Activated naive CD8-positive, alpha-beta T cell treated with anti-CD3 and anti-CD28 coated beads, Interleukin-2, amount 10 ng/mL, durations not matched to agents 7 days and 5 days (primary cell): ENCODE measurements at regions not wholly inside any gene's neighbourhood (a gene's known extent, or its start where the extent isn't known, plus 50 kb on each side); places are given as distances from the start of the nearest gene placed in this dataset.

ENCODE experiments used
- ATAC-seq: fragments of 150-1000 bp; cut with Tn5 transposase; one replicate; pipeline ENCODE4 v1.10.0; 2021; ENCODE audit warnings: low read depth, moderate library complexity
- POLR2A ChIA-PET: fragments of 350-600 bp; sonication (Branson Sonifier 250); formaldehyde crosslinking; loops from one replicate; lab custom pipeline; 2021; ENCODE audit warnings: antibody characterized with exemption; lab: Charles Lee
- DNase-seq: peaks from one replicate; pipeline ENCODE4 v3.0.0; 2021
- H3K27ac Mint-ChIP-seq: one replicate; pipeline ENCODE4 v1.8.0; 2022; ENCODE audit warnings: mild to moderate bottlenecking, mixed read lengths
- H3K27me3 Mint-ChIP-seq: one replicate; pipeline ENCODE4 v1.8.0; 2022; ENCODE audit warnings: mild to moderate bottlenecking, moderate library complexity, mixed read lengths
- H3K36me3 Mint-ChIP-seq: one replicate; pipeline ENCODE4 v1.8.0; 2021; ENCODE audit warnings: mild to moderate bottlenecking, mixed read lengths
- H3K4me1 Mint-ChIP-seq: one replicate; pipeline ENCODE4 v1.8.0; 2021; ENCODE audit warnings: mixed read lengths
- H3K4me3 Mint-ChIP-seq: one replicate; pipeline ENCODE4 v1.8.0; 2022; ENCODE audit warnings: mild to moderate bottlenecking, moderate library complexity, mixed read lengths
- H3K9me3 Mint-ChIP-seq: one replicate; pipeline ENCODE4 v1.8.0; 2021; ENCODE audit warnings: mixed read lengths

GRCh38 chr15:25943831-25944230 lies 80.7 kb upstream of the ATP10A start:
- Mint-ChIP-seq H3K27ac (no peak overlapping the region), H3K27me3 (peaks cover 3% of the 10 kb centered on the region), H3K36me3 (no peaks in the 10 kb centered on the region), H3K4me1 (peaks cover 3% of the 10 kb centered on the region), H3K9me3 (no peaks in the 10 kb centered on the region), H3K4me3 (no peak overlapping the region)
- POLR2A ChIA-PET: no interaction called here
- DNase-seq (no peak), ATAC-seq (no peak)

- Mint-ChIP-seq H3K4me1 (no peaks in the 10 kb centered on the region), H3K4me3 (no peak overlapping the region), H3K9me3 (no peaks in the 10 kb centered on the region), H3K36me3 (no peaks in the 10 kb centered on the region), H3K27ac (no peak overlapping the region), H3K27me3 (peaks cover 3% of the 10 kb centered on the region)
- ATAC-seq (no peak), DNase-seq (no peak)
- POLR2A ChIA-PET: no interaction called here
Measured at GRCh38 chr15:25939122-25939521, 76.0 kb upstream of the ATP10A start.

- H3K27ac Mint-ChIP-seq: no peak overlapping the region
- no peaks in the 10 kb centered on the region for H3K36me3 Mint-ChIP-seq
- ATAC-seq (no peak), DNase-seq (no peak)
- H3K27me3 Mint-ChIP-seq: no peaks in the 10 kb centered on the region
- no peak overlapping the region for H3K4me3 Mint-ChIP-seq
- POLR2A ChIA-PET: interaction anchor here (0.5 kb wide), 1 partner anchor 503 kb away, joined by 3 read pairs; no protein-coding TSS in a partner anchor
- H3K4me1 Mint-ChIP-seq: peaks cover 8% of the 10 kb centered on the region
- H3K9me3 Mint-ChIP-seq: no peaks in the 10 kb centered on the region
Measured at GRCh38 chr15:25937796-25938195, 74.7 kb upstream of the ATP10A start.

- DNase-seq (no peak), ATAC-seq (no peak)
- H3K27me3 Mint-ChIP-seq: peaks cover under 1% of the 10 kb centered on the region
- no peak overlapping the region for H3K4me3 Mint-ChIP-seq
- peaks cover 8% of the 10 kb centered on the region for H3K4me1 Mint-ChIP-seq
- no peak overlapping the region for H3K27ac Mint-ChIP-seq
- POLR2A ChIA-PET: no interaction called here
- no peaks in the 10 kb centered on the region for H3K36me3 Mint-ChIP-seq
- no peaks in the 10 kb centered on the region for H3K9me3 Mint-ChIP-seq
Measured at GRCh38 chr15:25936004-25936403, 72.9 kb upstream of the ATP10A start.

- ATAC-seq (peak; percentile 99), DNase-seq (peak; percentile 74)
- Mint-ChIP-seq H3K27ac (peak overlapping the region; percentile 79), H3K4me3 (peak overlapping the region; percentile 91), H3K36me3 (peaks cover 8% of the 10 kb centered on the region), H3K27me3 (peaks cover 12% of the 10 kb centered on the region), H3K9me3 (peaks cover 9% of the 10 kb centered on the region), H3K4me1 (peaks cover 8% of the 10 kb centered on the region)
- POLR2A ChIA-PET: interaction anchor here (0.6 to 2.1 kb wide), 3 partner anchors 72 to 156 kb away, joined by 3 to 11 read pairs (median 7); no protein-coding TSS in a partner anchor
Measured at GRCh38 chr15:25933456-25934158, 70.5 kb upstream of the ATP10A start.

- no peak for ATAC-seq
- Mint-ChIP-seq H3K27ac (no peak overlapping the region), H3K36me3 (peaks cover 8% of the 10 kb centered on the region), H3K9me3 (peaks cover 9% of the 10 kb centered on the region), H3K4me3 (no peak overlapping the region), H3K4me1 (peaks cover 8% of the 10 kb centered on the region), H3K27me3 (peaks cover 15% of the 10 kb centered on the region)
- POLR2A ChIA-PET: interaction anchor here (2.1 kb wide), 1 partner anchor 71 kb away, joined by 11 read pairs; no protein-coding TSS in a partner anchor
- DNase-seq: no peak
Measured at GRCh38 chr15:25932696-25933095, 69.6 kb upstream of the ATP10A start.

- no peak overlapping the region for H3K4me3 Mint-ChIP-seq
- peaks cover 9% of the 10 kb centered on the region for H3K9me3 Mint-ChIP-seq
- peaks cover 8% of the 10 kb centered on the region for H3K4me1 Mint-ChIP-seq
- H3K36me3 Mint-ChIP-seq: peaks cover 8% of the 10 kb centered on the region
- H3K27me3 Mint-ChIP-seq: peaks cover 24% of the 10 kb centered on the region
- no peak overlapping the region for H3K27ac Mint-ChIP-seq
- POLR2A ChIA-PET: no interaction called here
- DNase-seq: no peak
- no peak for ATAC-seq
Measured at GRCh38 chr15:25931851-25932250, 68.7 kb upstream of the ATP10A start.

GRCh38 chr15:25930931-25931330 lies 67.8 kb upstream of the ATP10A start:
- H3K4me3 Mint-ChIP-seq: no peak overlapping the region
- peaks cover 8% of the 10 kb centered on the region for H3K4me1 Mint-ChIP-seq
- peaks cover 8% of the 10 kb centered on the region for H3K36me3 Mint-ChIP-seq
- ATAC-seq (no peak), DNase-seq (no peak)
- H3K9me3 Mint-ChIP-seq: peaks cover 9% of the 10 kb centered on the region
- H3K27me3 Mint-ChIP-seq: peaks cover 24% of the 10 kb centered on the region
- POLR2A ChIA-PET: no interaction called here
- H3K27ac Mint-ChIP-seq: no peak overlapping the region
